GM19240 (cell line): ENCODE measurements at regions not wholly inside any gene's neighbourhood (a gene's known extent, or its start where the extent isn't known, plus 50 kb on each side); places are given as distances from the start of the nearest gene placed in this dataset.
"Not testable (repeated sequence)": the region's sequence is repeated elsewhere in the genome, so short reads cannot be mapped to it uniquely, and the experiment has no call there.

Experiments
- DNase-seq: peaks from one replicate; pipeline ENCODE4 v3.0.0; 2011; ENCODE audit warnings: low spot score; ENCODE audit not compliant: insufficient read length

GRCh38 chr6:119965900-119966299 is 616.3 kb upstream of the MAN1A1 start:
- no peak for DNase-seq

- no peak for DNase-seq
Observed at GRCh38 chr6:119965008-119965407, 615.4 kb upstream of the MAN1A1 start.

GRCh38 chr6:119962505-119962904 is 612.9 kb upstream of the MAN1A1 start:
- DNase-seq, result no peak

- no peak for DNase-seq
Observed at GRCh38 chr6:119961450-119961849, 611.9 kb upstream of the MAN1A1 start.

- no peak for DNase-seq
Observed at GRCh38 chr6:119960456-119960855, 610.9 kb upstream of the MAN1A1 start.

- no peak for DNase-seq
Observed at GRCh38 chr6:119960036-119960435, 610.5 kb upstream of the MAN1A1 start.

GRCh38 chr6:119957195-119957594 is 607.6 kb upstream of the MAN1A1 start:
- DNase-seq, result no peak

GRCh38 chr6:119952696-119953095 is 603.1 kb upstream of the MAN1A1 start:
- DNase-seq, result no peak

GRCh38 chr6:119950681-119951080 is 601.1 kb upstream of the MAN1A1 start:
- no peak for DNase-seq

GRCh38 chr6:119942078-119942752 is 592.7 kb upstream of the MAN1A1 start:
- DNase-seq, result no peak

- DNase-seq, result no peak
Observed at GRCh38 chr6:119938752-119939151, 589.2 kb upstream of the MAN1A1 start.

GRCh38 chr6:119934816-119935215 is 585.3 kb upstream of the MAN1A1 start:
- no peak for DNase-seq

GRCh38 chr6:119929121-119929520 is 579.6 kb upstream of the MAN1A1 start:
- no peak for DNase-seq

GRCh38 chr6:119924888-119925287 is 575.3 kb upstream of the MAN1A1 start:
- not testable (repeated sequence) for DNase-seq

GRCh38 chr6:119922814-119923213 is 573.3 kb upstream of the MAN1A1 start:
- no peak for DNase-seq

GRCh38 chr6:119921491-119922010 is 572.0 kb upstream of the MAN1A1 start:
- DNase-seq, result no peak

- DNase-seq, result no peak
Observed at GRCh38 chr6:119917186-119917585, 567.6 kb upstream of the MAN1A1 start.

GRCh38 chr6:119915971-119916370 is 566.4 kb upstream of the MAN1A1 start:
- DNase-seq, result no peak

- DNase-seq, result no peak
Observed at GRCh38 chr6:119908157-119908556, 558.6 kb upstream of the MAN1A1 start.

GRCh38 chr6:119902681-119903080 is 553.1 kb upstream of the MAN1A1 start:
- DNase-seq, result no peak

GRCh38 chr6:119896806-119897205 is 547.2 kb upstream of the MAN1A1 start:
- no peak for DNase-seq

GRCh38 chr6:119895626-119896025 is 546.1 kb upstream of the MAN1A1 start:
- no peak for DNase-seq

- DNase-seq, result no peak
Observed at GRCh38 chr6:119894811-119895210, 545.2 kb upstream of the MAN1A1 start.
